GM06990 (cell line): ENCODE measurements at regions not wholly inside any gene's neighbourhood (a gene's known extent, or its start where the extent isn't known, plus 50 kb on each side); places are given as distances from the start of the nearest gene placed in this dataset.
A peak's percentile ranks its signal among the peaks of the same experiment; 100 is the strongest.

Experiments used
- DNase-seq: peaks from one replicate; pipeline ENCODE4 v3.0.0-alpha.2; 2011; ENCODE audit not compliant: insufficient read length; ENCODE audit errors: extremely low read depth
- H3K27me3 ChIP-seq: replicated peaks from 2 replicates; pipeline ENCODE4 v1.6.0; 2011; ENCODE audit warnings: low read length; ENCODE audit not compliant: control insufficient read depth, insufficient read depth
- H3K36me3 ChIP-seq: 2 replicates; pipeline ENCODE4 v1.5.1; 2011; ENCODE audit warnings: low read length; ENCODE audit not compliant: control insufficient read depth, insufficient read depth
- H3K4me3 ChIP-seq: replicated peaks from 2 replicates; pipeline ENCODE4 v1.5.1; 2011; ENCODE audit warnings: low read depth, mild to moderate bottlenecking, control low read depth, low read length
- CTCF ChIP-seq: IDR thresholded peaks from 2 replicates; pipeline ENCODE4 v1.5.1; 2011; ENCODE audit warnings: low read length, control low read depth, mild to moderate bottlenecking, inconsistent platforms; ENCODE audit not compliant: insufficient read depth, poor library complexity, severe bottlenecking

- H3K36me3 ChIP-seq, result no peaks in the 10 kb centered on the region
- no peak for DNase-seq
- no peak overlapping the region for H3K4me3 ChIP-seq
- H3K27me3 ChIP-seq, result no peaks in the 10 kb centered on the region
- TF ChIP-seq CTCF, result no peak
Observed at GRCh38 chr4:132619968-132620367, 529.1 kb upstream of the PCDH10 start.

GRCh38 chr4:132642016-132642817 lies 506.9 kb upstream of the PCDH10 start:
- Histone ChIP-seq H3K4me3 (no peak overlapping the region), H3K36me3 (no peaks in the 10 kb centered on the region), H3K27me3 (no peaks in the 10 kb centered on the region)
- peak; percentile 62 for TF ChIP-seq CTCF
- no peak for DNase-seq

GRCh38 chr4:132646186-132646585 lies 502.9 kb upstream of the PCDH10 start:
- TF ChIP-seq CTCF, result no peak
- DNase-seq, result no peak

GRCh38 chr4:132651196-132651595 lies 497.9 kb upstream of the PCDH10 start:
- no peak for DNase-seq
- no peak for TF ChIP-seq CTCF

More at GRCh38 chr4:132646186-132646585, 502.9 kb upstream of the PCDH10 start:
- H3K36me3 ChIP-seq, result no peaks in the 10 kb centered on the region
- no peak overlapping the region for H3K4me3 ChIP-seq
- H3K27me3 ChIP-seq, result no peaks in the 10 kb centered on the region

GRCh38 chr4:132660181-132660580 lies 488.9 kb upstream of the PCDH10 start:
- Histone ChIP-seq H3K4me3 (no peak overlapping the region), H3K27me3 (no peaks in the 10 kb centered on the region), H3K36me3 (no peaks in the 10 kb centered on the region)
- no peak for DNase-seq
- TF ChIP-seq CTCF, result no peak

More at GRCh38 chr4:132651196-132651595, 497.9 kb upstream of the PCDH10 start:
- H3K4me3 ChIP-seq, result no peak overlapping the region
- H3K36me3 ChIP-seq, result no peaks in the 10 kb centered on the region
- H3K27me3 ChIP-seq, result no peaks in the 10 kb centered on the region

DNA sequence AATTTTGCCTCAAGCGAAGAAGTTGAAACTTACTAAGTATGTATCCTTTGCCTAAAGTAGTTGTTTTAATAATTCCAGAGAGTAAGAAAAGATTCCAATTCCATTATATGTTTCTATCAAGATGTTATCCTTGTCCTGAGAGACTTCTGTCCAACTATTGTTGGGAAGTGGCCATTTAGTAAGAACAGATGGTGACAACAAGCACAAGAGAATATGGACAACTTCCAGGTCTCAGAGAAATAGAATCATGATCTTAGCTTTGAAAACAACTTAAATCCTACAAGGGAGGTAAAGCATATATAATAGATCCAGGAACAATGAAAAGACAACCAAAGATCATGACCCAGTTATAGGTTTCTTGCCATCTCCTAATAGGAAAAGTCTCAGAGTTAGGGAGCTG lies 486.6 kb upstream of the PCDH10 start:
- no peaks in the 10 kb centered on the region for H3K36me3 ChIP-seq
- no peak for DNase-seq
- no peak for TF ChIP-seq CTCF
- H3K4me3 ChIP-seq, result no peak overlapping the region
- H3K27me3 ChIP-seq, result no peaks in the 10 kb centered on the region
